ENCODE measurements at regions not wholly inside any gene's neighbourhood (a gene's known extent, or its start where the extent isn't known, plus 50 kb on each side); places are given as distances from the start of the nearest gene placed in this dataset.

DNA sequence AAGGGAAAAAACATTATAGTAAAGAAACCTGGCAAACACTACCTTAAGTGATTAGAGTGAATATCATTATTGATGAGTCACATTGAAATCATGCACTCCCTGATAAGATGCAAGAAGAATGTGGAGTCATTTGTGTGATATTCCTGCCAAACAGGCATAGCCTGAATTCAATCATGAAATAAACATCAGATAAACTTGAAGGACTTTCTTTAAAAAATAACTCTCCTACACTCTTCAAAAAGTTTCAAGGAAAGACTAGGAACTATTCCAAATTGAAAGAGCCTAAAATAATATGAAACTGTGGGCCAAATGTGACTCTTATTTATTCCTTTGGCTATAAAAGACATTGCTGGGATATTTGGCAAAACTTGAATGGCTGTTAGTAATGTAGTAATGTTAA is 625.7 kb upstream of the LMCD1 start:
- H3K79me2 ChIP-seq (replicated peaks; ENCODE audit: insufficient read depth, low read length): no peaks in the 10 kb centered on the region
- H3K9ac ChIP-seq (ENCODE audit: low read length): no peak overlapping the region
- no peaks in the 10 kb centered on the region for H3K36me3 ChIP-seq (ENCODE audit: insufficient read depth, low read length)
- no peak overlapping the region for H2AFZ ChIP-seq (ENCODE audit: low read depth, low read length)
- no peaks in the 10 kb centered on the region for H3K9me2 ChIP-seq (ENCODE audit: insufficient read depth, low read length)
- no peaks in the 10 kb centered on the region for H3K9me3 ChIP-seq (ENCODE audit: low read length)
- H4K20me1 ChIP-seq (ENCODE audit: insufficient read depth): no peaks in the 10 kb centered on the region
- H3F3A ChIP-seq (ENCODE audit: insufficient read depth, low read length, poor library complexity, severe bottlenecking): no peaks in the 10 kb centered on the region
- H3K27me3 ChIP-seq (ENCODE audit: insufficient read depth, low read depth, low read length): no peaks in the 10 kb centered on the region
- no peak overlapping the region for H3K27ac ChIP-seq (ENCODE audit: low read length)
- TF ChIP-seq POLR2AphosphoS5 (IDR thresholded peaks at IDR 0.05) (no peak), CTCF (IDR thresholded peaks at IDR 0.05; ENCODE audit: poor library complexity, severe bottlenecking) (no peak), EP300 (conservative IDR thresholded peaks at IDR 0.05; ENCODE audit: poor library complexity, severe bottlenecking) (no peak), RAD21 (conservative IDR thresholded peaks at IDR 0.05) (no peak), SMC3 (conservative IDR thresholded peaks at IDR 0.05; ENCODE audit: poor library complexity) (no peak), TAF1 (IDR thresholded peaks at IDR 0.05; ENCODE audit: low read depth) (no peak), MXI1 (conservative IDR thresholded peaks at IDR 0.05; ENCODE audit: poor library complexity, severe bottlenecking) (no peak), EZH2 (IDR thresholded peaks at IDR 0.05; ENCODE audit: borderline replicate concordance, insufficient read depth, low read length, poor library complexity, severe bottlenecking) (no peak)
- TF ChIP-seq, protein P1, sequence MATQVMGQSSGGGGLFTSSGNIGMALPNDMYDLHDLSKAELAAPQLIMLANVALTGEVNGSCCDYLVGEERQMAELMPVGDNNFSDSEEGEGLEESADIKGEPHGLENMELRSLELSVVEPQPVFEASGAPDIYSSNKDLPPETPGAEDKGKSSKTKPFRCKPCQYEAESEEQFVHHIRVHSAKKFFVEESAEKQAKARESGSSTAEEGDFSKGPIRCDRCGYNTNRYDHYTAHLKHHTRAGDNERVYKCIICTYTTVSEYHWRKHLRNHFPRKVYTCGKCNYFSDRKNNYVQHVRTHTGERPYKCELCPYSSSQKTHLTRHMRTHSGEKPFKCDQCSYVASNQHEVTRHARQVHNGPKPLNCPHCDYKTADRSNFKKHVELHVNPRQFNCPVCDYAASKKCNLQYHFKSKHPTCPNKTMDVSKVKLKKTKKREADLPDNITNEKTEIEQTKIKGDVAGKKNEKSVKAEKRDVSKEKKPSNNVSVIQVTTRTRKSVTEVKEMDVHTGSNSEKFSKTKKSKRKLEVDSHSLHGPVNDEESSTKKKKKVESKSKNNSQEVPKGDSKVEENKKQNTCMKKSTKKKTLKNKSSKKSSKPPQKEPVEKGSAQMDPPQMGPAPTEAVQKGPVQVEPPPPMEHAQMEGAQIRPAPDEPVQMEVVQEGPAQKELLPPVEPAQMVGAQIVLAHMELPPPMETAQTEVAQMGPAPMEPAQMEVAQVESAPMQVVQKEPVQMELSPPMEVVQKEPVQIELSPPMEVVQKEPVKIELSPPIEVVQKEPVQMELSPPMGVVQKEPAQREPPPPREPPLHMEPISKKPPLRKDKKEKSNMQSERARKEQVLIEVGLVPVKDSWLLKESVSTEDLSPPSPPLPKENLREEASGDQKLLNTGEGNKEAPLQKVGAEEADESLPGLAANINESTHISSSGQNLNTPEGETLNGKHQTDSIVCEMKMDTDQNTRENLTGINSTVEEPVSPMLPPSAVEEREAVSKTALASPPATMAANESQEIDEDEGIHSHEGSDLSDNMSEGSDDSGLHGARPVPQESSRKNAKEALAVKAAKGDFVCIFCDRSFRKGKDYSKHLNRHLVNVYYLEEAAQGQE (IDR thresholded peaks at IDR 0.05; ENCODE audit: borderline replicate concordance): no peak
- H3K4me2 ChIP-seq (ENCODE audit: low read length): no peak overlapping the region
- no peak overlapping the region for H3K4me3 ChIP-seq (ENCODE audit: low read length)

DNA sequence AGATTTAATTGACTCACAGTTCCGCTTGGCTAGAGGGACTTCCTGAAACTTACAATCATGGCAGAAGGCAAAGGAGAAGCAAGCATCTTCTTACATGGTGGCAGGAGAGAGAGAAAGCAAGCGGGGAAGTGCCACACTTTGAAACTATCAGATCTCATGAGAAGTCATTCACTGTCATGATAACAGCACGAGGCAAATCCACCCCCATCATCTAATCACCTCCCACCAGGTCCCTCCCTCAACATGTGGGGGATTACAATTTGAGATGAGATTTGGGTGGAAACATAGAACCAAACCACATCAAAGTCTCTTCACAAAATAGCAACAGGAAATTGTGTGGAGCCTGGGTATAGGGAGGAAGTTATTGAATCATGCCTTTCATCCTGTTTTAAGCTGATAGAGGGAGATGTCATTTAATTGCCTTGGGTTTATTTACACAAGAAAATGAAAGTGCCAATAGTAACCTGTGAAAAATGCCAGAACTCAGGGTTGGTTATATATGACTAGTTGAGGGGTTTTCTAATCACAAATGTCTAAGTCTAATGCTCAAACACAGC is 624.8 kb upstream of the LMCD1 start:
- H3K4me3 ChIP-seq (ENCODE audit: low read length): no peak overlapping the region
- H3K79me2 ChIP-seq (replicated peaks; ENCODE audit: insufficient read depth, low read length): no peaks in the 10 kb centered on the region
- no peaks in the 10 kb centered on the region for H3K9me2 ChIP-seq (ENCODE audit: insufficient read depth, low read length)
- no peak overlapping the region for H3K4me2 ChIP-seq (ENCODE audit: low read length)
- H3K27me3 ChIP-seq (ENCODE audit: insufficient read depth, low read depth, low read length): no peaks in the 10 kb centered on the region
- no peak overlapping the region for H3K9ac ChIP-seq (ENCODE audit: low read length)
- H3K36me3 ChIP-seq (ENCODE audit: insufficient read depth, low read length): no peaks in the 10 kb centered on the region
- no peaks in the 10 kb centered on the region for H3K9me3 ChIP-seq (ENCODE audit: low read length)
- TF ChIP-seq CTCF (IDR thresholded peaks at IDR 0.05; ENCODE audit: poor library complexity, severe bottlenecking): no peak
- TF ChIP-seq EZH2 (IDR thresholded peaks at IDR 0.05; ENCODE audit: borderline replicate concordance, insufficient read depth, low read length, poor library complexity, severe bottlenecking): no peak
- H3F3A ChIP-seq (ENCODE audit: insufficient read depth, low read length, poor library complexity, severe bottlenecking): no peaks in the 10 kb centered on the region
- no peak overlapping the region for H3K27ac ChIP-seq (ENCODE audit: low read length)
- H4K20me1 ChIP-seq (ENCODE audit: insufficient read depth): no peaks in the 10 kb centered on the region
- no peak overlapping the region for H2AFZ ChIP-seq (ENCODE audit: low read depth, low read length)
